Ovary (tissue), 3 donors: ENCODE measurements at regions not wholly inside any gene's neighbourhood (a gene's known extent, or its start where the extent isn't known, plus 50 kb on each side); places are given as distances from the start of the nearest gene placed in this dataset.

Source experiments
- POLR2A ChIP-seq: fragments of 450-650 bp; IDR thresholded peaks from one replicate; pipeline ENCODE4 v1.6.1; 2017; ENCODE audit warnings: antibody characterized with exemption, mild to moderate bottlenecking, moderate library complexity
- TF ChIP-seq, protein P1 (sequence below), 3 donors: fragments of 450-650 bp in 2 of 3; fragments of 200-600 bp in 1 of 3; IDR thresholded peaks; one replicate each; pipeline versions ENCODE4 v1.5.1 to v1.8.0; 2016 to 2022; ENCODE audit warnings: antibody characterized with exemption in 3 of 3, mild to moderate bottlenecking in 1 of 3
- donor health status: DM: no; HTN: no; CAD: no.

DNA sequence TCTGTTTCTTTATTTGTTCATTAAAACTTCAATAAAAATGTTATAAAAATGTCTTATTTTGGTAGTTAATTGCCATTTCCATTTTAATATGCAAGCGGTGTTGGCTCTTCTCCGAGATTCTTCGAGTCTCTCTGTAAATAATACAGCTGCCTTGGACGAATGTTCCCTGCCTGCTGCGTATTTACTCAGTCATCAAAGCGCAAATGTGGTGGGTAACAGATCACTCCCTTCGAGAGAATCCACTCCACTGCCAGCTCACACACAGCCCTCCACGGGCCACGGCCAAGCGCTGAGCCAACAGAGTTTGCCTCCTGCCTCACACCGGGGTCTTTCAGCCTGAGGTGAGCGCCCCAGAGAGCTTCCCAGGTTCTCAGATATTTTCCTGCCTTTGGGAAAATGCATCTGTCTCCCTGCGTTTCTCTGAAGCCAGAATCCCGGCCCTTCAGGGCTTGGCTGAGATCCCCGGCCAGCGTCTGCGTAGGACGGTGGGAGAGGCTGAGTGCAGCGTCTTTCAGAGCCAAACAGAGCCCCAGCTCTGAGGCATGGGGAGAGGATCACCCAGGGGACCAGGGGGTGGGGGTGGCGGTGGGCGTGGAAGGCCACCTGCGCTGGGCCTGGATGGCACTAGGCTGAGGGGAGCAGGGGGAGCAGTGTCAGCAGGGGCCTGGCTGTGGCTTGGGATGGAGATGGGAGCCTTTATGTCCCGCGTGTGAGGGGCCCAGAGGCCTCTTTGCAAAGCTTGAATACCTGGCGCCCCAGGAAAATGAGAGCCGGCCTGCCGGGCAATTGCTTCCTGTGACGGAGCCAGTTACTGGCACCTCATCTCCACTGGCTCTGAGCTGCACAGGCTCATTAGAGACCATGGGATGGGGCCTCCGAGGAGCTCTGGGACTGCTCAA is 248.7 kb downstream of the RBFOX3 start:
- no peak for TF ChIP-seq POLR2A
- TF ChIP-seq, protein P1, sequence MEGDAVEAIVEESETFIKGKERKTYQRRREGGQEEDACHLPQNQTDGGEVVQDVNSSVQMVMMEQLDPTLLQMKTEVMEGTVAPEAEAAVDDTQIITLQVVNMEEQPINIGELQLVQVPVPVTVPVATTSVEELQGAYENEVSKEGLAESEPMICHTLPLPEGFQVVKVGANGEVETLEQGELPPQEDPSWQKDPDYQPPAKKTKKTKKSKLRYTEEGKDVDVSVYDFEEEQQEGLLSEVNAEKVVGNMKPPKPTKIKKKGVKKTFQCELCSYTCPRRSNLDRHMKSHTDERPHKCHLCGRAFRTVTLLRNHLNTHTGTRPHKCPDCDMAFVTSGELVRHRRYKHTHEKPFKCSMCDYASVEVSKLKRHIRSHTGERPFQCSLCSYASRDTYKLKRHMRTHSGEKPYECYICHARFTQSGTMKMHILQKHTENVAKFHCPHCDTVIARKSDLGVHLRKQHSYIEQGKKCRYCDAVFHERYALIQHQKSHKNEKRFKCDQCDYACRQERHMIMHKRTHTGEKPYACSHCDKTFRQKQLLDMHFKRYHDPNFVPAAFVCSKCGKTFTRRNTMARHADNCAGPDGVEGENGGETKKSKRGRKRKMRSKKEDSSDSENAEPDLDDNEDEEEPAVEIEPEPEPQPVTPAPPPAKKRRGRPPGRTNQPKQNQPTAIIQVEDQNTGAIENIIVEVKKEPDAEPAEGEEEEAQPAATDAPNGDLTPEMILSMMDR (IDR thresholded peaks at IDR 0.05), result no peak
